ENCODE measurements at regions not wholly inside any gene's neighbourhood (a gene's known extent, or its start where the extent isn't known, plus 50 kb on each side); places are given as distances from the start of the nearest gene placed in this dataset.

DNA sequence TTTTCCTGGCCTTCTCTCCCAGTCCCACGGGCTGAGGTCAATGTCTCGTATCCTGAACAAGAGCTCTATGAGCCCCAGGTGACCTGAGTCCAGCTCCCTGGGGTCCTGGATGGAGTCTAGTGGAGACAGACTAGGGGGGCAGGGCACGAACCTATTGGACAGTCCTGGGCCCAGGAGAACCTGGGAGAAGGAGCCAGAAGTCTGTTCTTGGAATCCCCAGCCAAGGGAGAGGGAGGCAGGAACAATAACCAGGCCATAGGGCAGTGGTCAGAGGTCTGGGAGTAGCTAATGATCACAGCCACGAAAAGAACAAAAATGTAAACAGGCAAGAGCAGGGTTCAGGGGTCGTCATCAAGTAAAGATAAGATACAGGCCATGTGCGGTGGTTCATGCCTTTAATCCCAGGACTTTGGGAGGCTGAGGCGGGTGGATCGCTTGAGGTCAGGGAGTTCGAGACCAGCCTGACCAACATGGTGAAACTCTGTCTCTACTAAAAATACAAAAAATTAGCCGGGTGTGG lies 60.8 kb downstream of the COPRS start:
- no peak for TF ChIP-seq CTCF (IDR thresholded peaks at IDR 0.05; ENCODE audit: poor library complexity)
- no peak for TF ChIP-seq EZH2 (IDR thresholded peaks at IDR 0.05; ENCODE audit: borderline replicate concordance)

All from hepatocyte (in vitro differentiated cells).